ENCODE measurements at regions not wholly inside any gene's neighbourhood (a gene's known extent, or its start where the extent isn't known, plus 50 kb on each side); places are given as distances from the start of the nearest gene placed in this dataset.
"Not testable (repeated sequence)": the region's sequence is repeated elsewhere in the genome, so short reads cannot be mapped to it uniquely, and the experiment has no call there.

DNA sequence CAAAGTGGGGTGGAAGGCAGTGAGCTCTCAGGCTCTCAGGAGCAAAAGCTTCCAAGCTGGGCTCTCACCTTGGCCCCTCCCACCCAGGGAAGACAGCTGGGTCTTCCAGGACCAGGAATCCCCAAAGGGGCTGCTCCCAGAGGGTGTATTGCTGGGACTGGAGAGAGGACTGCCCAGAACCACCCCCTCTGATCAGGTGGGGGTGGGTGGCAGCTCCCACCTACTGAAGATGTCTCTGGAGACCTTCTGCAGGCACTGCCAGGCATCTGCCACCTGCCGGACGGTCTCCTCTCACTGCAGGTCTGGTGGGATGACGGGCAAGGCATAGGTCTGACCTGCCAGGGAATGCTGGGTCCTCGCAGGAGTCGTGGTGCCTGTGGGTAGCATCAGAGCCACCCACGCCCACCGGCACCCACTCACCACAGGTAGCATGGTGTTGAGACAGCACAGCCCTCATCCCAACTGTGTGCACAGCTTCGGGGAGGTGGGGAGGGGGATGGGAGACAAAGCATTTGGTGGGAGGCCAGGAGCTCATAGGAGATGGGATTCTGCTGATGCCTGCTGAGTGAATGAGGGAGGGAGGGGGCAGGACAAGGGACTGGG is 103.2 kb downstream of the SINHCAF start:
- Histone ChIP-seq H3K36me3 (replicated peaks in 1 of 2) (no peaks in the 10 kb centered on the region), H3K27me3 (no peaks in the 10 kb centered on the region), H3K27ac (no peak overlapping the region), H3K4me1 (replicated peaks in 1 of 2) (no peaks in the 10 kb centered on the region), H3K9me3 (replicated peaks in 1 of 3) (no peaks in the 10 kb centered on the region), H3K4me3 (no peak overlapping the region)
- WGBS, 4 donors = 66 to 84% (median 80%) methylated on average over 1 to 8 of the region's 8 CpGs
- TF ChIP-seq POLR2A (IDR thresholded peaks at IDR 0.05) = no peak
- TF ChIP-seq, protein P1, sequence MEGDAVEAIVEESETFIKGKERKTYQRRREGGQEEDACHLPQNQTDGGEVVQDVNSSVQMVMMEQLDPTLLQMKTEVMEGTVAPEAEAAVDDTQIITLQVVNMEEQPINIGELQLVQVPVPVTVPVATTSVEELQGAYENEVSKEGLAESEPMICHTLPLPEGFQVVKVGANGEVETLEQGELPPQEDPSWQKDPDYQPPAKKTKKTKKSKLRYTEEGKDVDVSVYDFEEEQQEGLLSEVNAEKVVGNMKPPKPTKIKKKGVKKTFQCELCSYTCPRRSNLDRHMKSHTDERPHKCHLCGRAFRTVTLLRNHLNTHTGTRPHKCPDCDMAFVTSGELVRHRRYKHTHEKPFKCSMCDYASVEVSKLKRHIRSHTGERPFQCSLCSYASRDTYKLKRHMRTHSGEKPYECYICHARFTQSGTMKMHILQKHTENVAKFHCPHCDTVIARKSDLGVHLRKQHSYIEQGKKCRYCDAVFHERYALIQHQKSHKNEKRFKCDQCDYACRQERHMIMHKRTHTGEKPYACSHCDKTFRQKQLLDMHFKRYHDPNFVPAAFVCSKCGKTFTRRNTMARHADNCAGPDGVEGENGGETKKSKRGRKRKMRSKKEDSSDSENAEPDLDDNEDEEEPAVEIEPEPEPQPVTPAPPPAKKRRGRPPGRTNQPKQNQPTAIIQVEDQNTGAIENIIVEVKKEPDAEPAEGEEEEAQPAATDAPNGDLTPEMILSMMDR (IDR thresholded peaks at IDR 0.05) = no peak
- DNase-seq = no peak
- intact Hi-C loops (cut with DNase I) = no loop called here

DNA sequence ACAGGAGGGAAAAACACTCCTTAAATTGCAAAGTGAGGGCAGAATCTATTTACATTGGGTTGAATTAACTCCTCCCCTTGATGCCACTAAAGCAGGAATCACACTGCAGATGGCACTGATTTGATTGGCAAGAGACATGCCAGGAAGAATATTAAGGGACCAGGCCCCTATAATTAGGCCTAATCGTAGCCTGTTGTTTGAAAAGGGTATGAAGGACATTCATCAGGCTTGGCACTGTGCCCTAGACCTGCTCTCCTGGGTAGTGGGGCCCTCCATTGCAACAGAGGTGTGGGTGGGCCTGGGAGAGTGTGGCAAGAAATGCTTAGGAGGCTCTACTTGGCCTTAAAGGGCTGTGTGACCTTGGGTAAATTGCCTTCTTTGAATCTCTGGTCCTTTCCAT is 102.3 kb downstream of the SINHCAF start:
- H3K9me3 ChIP-seq (replicated peaks in 1 of 3); H3K4me3 ChIP-seq; H3K36me3 ChIP-seq (replicated peaks in 1 of 2); intact Hi-C loops (cut with DNase I); H3K27me3 ChIP-seq; H3K27ac ChIP-seq; DNase-seq; H3K4me1 ChIP-seq (replicated peaks in 1 of 2): not testable (repeated sequence)
- whole genome bisulfite sequencing, 4 donors = 50 to 71% (median 60%) methylated on average over 1 of the region's 1 CpG

DNA sequence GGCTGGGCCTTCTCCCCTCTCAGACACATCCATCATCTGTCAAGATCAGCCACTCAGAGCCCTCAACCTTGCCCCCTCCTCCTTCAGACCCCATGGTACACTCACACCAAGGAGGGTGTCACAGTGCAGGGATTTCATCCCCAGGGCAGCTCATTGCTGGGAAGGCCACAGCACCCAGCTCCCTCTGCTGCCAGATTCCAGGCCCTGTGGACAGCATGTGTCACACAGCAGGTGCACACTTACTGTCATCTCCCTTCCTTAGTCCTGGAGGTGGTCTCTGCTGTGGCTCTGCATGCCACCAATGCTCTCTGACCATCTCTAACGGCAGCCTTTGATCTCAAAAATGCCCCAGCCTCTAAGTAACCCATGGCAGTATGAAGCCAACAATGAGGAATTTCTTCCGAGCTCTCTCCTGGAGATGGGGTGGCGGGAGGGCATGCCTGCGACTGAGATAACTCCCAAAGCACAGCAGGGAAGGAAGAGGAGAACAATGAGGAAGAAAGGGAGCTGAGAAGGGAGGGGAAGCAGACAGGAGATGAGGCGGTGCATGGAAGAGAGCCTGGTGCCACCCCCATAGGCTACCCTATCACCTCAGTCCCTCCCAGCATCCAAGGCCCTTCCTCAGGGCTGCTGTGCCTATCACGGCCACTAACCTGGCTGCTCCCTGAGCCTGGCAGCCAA is 101.0 kb downstream of the SINHCAF start:
- Histone ChIP-seq H3K36me3 (replicated peaks in 1 of 2) (no peaks in the 10 kb centered on the region), H3K27ac (no peak overlapping the region), H3K4me1 (replicated peaks in 1 of 2) (no peaks in the 10 kb centered on the region), H3K27me3 (no peaks in the 10 kb centered on the region), H3K9me3 (replicated peaks in 1 of 3) (no peaks in the 10 kb centered on the region), H3K4me3 (no peak overlapping the region)
- no peak for DNase-seq
- intact Hi-C loops (cut with DNase I) = no loop called here
- 58 to 81% (median 70%) methylated on average over 6 of the region's 6 CpGs for WGBS, 4 donors
- TF ChIP-seq, protein P1 (IDR thresholded peaks at IDR 0.05) = no peak
- no peak for TF ChIP-seq POLR2A (IDR thresholded peaks at IDR 0.05)

- no peak overlapping the region for H3K27ac ChIP-seq
- TF ChIP-seq, protein P1 (IDR thresholded peaks at IDR 0.05) = no peak
- TF ChIP-seq POLR2A (IDR thresholded peaks at IDR 0.05) = no peak
- no peaks in the 10 kb centered on the region for H3K4me1 ChIP-seq (replicated peaks in 1 of 2)
- no peak for DNase-seq
- no peaks in the 10 kb centered on the region for H3K27me3 ChIP-seq
- intact Hi-C loops (cut with DNase I) = no loop called here
- 73 to 83% (median 79%) methylated on average over 9 of the region's 9 CpGs for WGBS, 4 donors
- no peaks in the 10 kb centered on the region for H3K9me3 ChIP-seq (replicated peaks in 1 of 3)
- no peak overlapping the region for H3K4me3 ChIP-seq
- no peaks in the 10 kb centered on the region for H3K36me3 ChIP-seq (replicated peaks in 1 of 2)
These were observed 100.1 kb downstream of the SINHCAF start for GRCh38 chr12:31225656-31226535.
